Liver (tissue), 8 donors: ENCODE measurements at regions not wholly inside any gene's neighbourhood (a gene's known extent, or its start where the extent isn't known, plus 50 kb on each side); places are given as distances from the start of the nearest gene placed in this dataset.

Experiments used
- DNase-seq: peaks from one replicate; pipeline ENCODE4 v3.0.0-alpha.2; 2017; ENCODE audit warnings: low spot score
- H3K27ac ChIP-seq, 2 donors: one replicate each; pipeline ENCODE4 v1.7.0; 2013; ENCODE audit warnings: inconsistent platforms in 2 of 2, low read length in 2 of 2, control low read depth in 1 of 2, low read depth in 1 of 2, mild to moderate bottlenecking in 1 of 2
- H3K27me3 ChIP-seq, 4 donors: one replicate each; pipeline versions ENCODE4 v1.6.1 to v1.7.0; 2013; ENCODE audit warnings: low read length in 3 of 4, inconsistent platforms in 1 of 4, mild to moderate bottlenecking in 1 of 4, moderate library complexity in 1 of 4; ENCODE audit not compliant: control insufficient read depth in 4 of 4, insufficient read depth in 4 of 4
- H3K36me3 ChIP-seq, 4 donors: one replicate each; pipeline versions ENCODE4 v1.6.1 to v1.7.0; 2013; ENCODE audit warnings: low read length in 3 of 4, mild to moderate bottlenecking in 3 of 4, low read depth in 1 of 4, moderate library complexity in 1 of 4; ENCODE audit not compliant: control insufficient read depth in 4 of 4, insufficient read depth in 3 of 4
- H3K4me1 ChIP-seq, 4 donors: one replicate each; pipeline versions ENCODE4 v1.6.1 to v1.7.0; 2013; ENCODE audit warnings: low read length in 3 of 4, mild to moderate bottlenecking in 3 of 4, moderate library complexity in 1 of 4; ENCODE audit not compliant: control insufficient read depth in 4 of 4, insufficient read depth in 4 of 4
- H3K4me3 ChIP-seq, 3 donors: one replicate each; pipeline versions ENCODE4 v1.6.1 to v1.7.0; 2013; ENCODE audit warnings: low read length in 3 of 3, control low read depth in 1 of 3, low read depth in 1 of 3, mild to moderate bottlenecking in 1 of 3
- H3K9ac ChIP-seq, 2 donors: one replicate each; pipeline ENCODE4 v1.7.0; 2013; ENCODE audit warnings: low read length in 2 of 2, mild to moderate bottlenecking in 2 of 2, moderate library complexity in 2 of 2, control low read depth in 1 of 2, low read depth in 1 of 2
- H3K9me3 ChIP-seq, 4 donors: one replicate each; pipeline versions ENCODE4 v1.6.1 to v1.7.0; 2013; ENCODE audit warnings: low read length in 3 of 4; ENCODE audit not compliant: control insufficient read depth in 4 of 4
- ATF3 ChIP-seq: IDR thresholded peaks from 2 replicates; pipeline ENCODE4 v1.6.1; 2016; ENCODE audit warnings: antibody characterized with exemption
- CTCF ChIP-seq: fragments of 150-350 bp; IDR thresholded peaks from 2 replicates; pipeline ENCODE4 v1.5.1; 2017; ENCODE audit warnings: improper control_type of control experiment, low read depth, low read length; ENCODE audit not compliant: missing input control
- EGR1 ChIP-seq, 2 donors: IDR thresholded peaks; 2 replicates each; pipeline ENCODE4 v1.6.1; 2016 to 2018; ENCODE audit warnings: antibody characterized with exemption in 2 of 2, low read depth in 2 of 2
- FOXA1 ChIP-seq: IDR thresholded peaks from 2 replicates; pipeline ENCODE4 v1.6.1; 2016; ENCODE audit warnings: antibody characterized with exemption
- FOXA2 ChIP-seq: IDR thresholded peaks from 2 replicates; pipeline ENCODE4 v1.6.1; 2016; ENCODE audit warnings: antibody characterized with exemption
- GABPA ChIP-seq, 2 donors: IDR thresholded peaks in 1 of 2; conservative IDR thresholded peaks in 1 of 2; 2 replicates each; pipeline ENCODE4 v1.6.1; 2016; ENCODE audit warnings: antibody characterized with exemption in 2 of 2, mild to moderate bottlenecking in 1 of 2, moderate library complexity in 1 of 2
- HNF4A ChIP-seq, 2 donors: conservative IDR thresholded peaks; 2 replicates each; pipeline ENCODE4 v1.6.1; 2016; ENCODE audit warnings: antibody characterized with exemption in 2 of 2, mild to moderate bottlenecking in 2 of 2
- HNF4G ChIP-seq: IDR thresholded peaks from 2 replicates; pipeline ENCODE4 v1.6.1; 2016; ENCODE audit warnings: antibody characterized with exemption
- MAX ChIP-seq: IDR thresholded peaks from 2 replicates; pipeline ENCODE4 v1.6.1; 2016; ENCODE audit warnings: antibody characterized with exemption
- RXRA ChIP-seq, 2 donors: IDR thresholded peaks; 2 replicates each; pipeline ENCODE4 v1.6.1; 2017 to 2018; ENCODE audit warnings: antibody characterized with exemption in 2 of 2, mild to moderate bottlenecking in 1 of 2
- SP1 ChIP-seq: IDR thresholded peaks from 2 replicates; pipeline ENCODE4 v1.6.1; 2018; ENCODE audit warnings: antibody characterized with exemption, mild to moderate bottlenecking
- YY1 ChIP-seq: IDR thresholded peaks from 2 replicates; pipeline ENCODE4 v1.6.1; 2016; ENCODE audit warnings: antibody characterized with exemption, mild to moderate bottlenecking
- ZBTB33 ChIP-seq: IDR thresholded peaks from 2 replicates; pipeline ENCODE4 v1.6.1; 2016; ENCODE audit warnings: antibody characterized with exemption
- WGBS: extraction: QIAGEN DNeasy Blood & Tissue Kit; methylation state at CpG from one replicate; pipeline ENCODE4 v1.1.7; 2013; 5-methylcytosine and 5-hydroxymethylcytosine counted together
- donor health status: healthy.
- donor health status: healthy.
- donor health status: healthy.
- donor health status: healthy.
- donor health status: healthy.

GRCh38 chr14:25464772-25465171, 414.8 kb upstream of the STXBP6 start:
- peaks cover 2 to 12% (median 5%) of the 10 kb centered on the region in 4 donors for H3K4me1 ChIP-seq
- H3K9me3 ChIP-seq: peaks cover 0 to 1% (median 0%) of the 10 kb centered on the region in 4 donors
- H3K27me3 ChIP-seq: no peaks in the 10 kb centered on the region
- H3K36me3 ChIP-seq: no peaks in the 10 kb centered on the region
- no peak for DNase-seq
- no peak overlapping the region for H3K9ac ChIP-seq
- no peak for TF ChIP-seq EGR1 (IDR thresholded peaks at IDR 0.05; ENCODE audit: low read depth in 2 of 2)
- no peak for TF ChIP-seq FOXA1
- TF ChIP-seq FOXA2: peak; percentile 43
- peak; percentile 49 to 79 for TF ChIP-seq HNF4A (conservative IDR thresholded peaks at IDR 0.05)
- TF ChIP-seq RXRA (IDR thresholded peaks at IDR 0.05): peak; percentile 57 to 64
- no peak for TF ChIP-seq ATF3
- peak; percentile 35 for TF ChIP-seq SP1
- H3K4me3 ChIP-seq: no peak overlapping the region
- no peak overlapping the region for H3K27ac ChIP-seq

- H3K27ac ChIP-seq: no peak overlapping the region
- H3K36me3 ChIP-seq: no peaks in the 10 kb centered on the region
- no peak overlapping the region for H3K4me3 ChIP-seq
- H3K27me3 ChIP-seq: no peaks in the 10 kb centered on the region
- no peak for DNase-seq
- H3K9me3 ChIP-seq: peaks cover 0 to 1% (median 0%) of the 10 kb centered on the region in 4 donors
- peak; percentile 66 to 85 for TF ChIP-seq RXRA (IDR thresholded peaks at IDR 0.05)
- TF ChIP-seq SP1: peak; percentile 36
- TF ChIP-seq YY1: no peak
- no peak for TF ChIP-seq EGR1 (IDR thresholded peaks at IDR 0.05; ENCODE audit: low read depth in 2 of 2)
- TF ChIP-seq HNF4A (conservative IDR thresholded peaks at IDR 0.05): peak; percentile 22 to 30
- no peak for TF ChIP-seq FOXA2
- no peak for TF ChIP-seq ATF3
- no peak for TF ChIP-seq ZBTB33
- TF ChIP-seq MAX: no peak
- TF ChIP-seq CTCF: no peak
- H3K9ac ChIP-seq: no peak overlapping the region
- H3K4me1 ChIP-seq: peaks cover 2 to 12% (median 5%) of the 10 kb centered on the region in 4 donors
Observed at GRCh38 chr14:25464078-25464477, 414.1 kb upstream of the STXBP6 start.

GRCh38 chr14:25463480-25463879, 413.5 kb upstream of the STXBP6 start:
- WGBS: 86% methylated on average over 1 of the region's 1 CpG
- DNase-seq: no peak
- H3K27me3 ChIP-seq: no peaks in the 10 kb centered on the region
- no peaks in the 10 kb centered on the region for H3K36me3 ChIP-seq
- TF ChIP-seq FOXA2 (no peak), CTCF (no peak), HNF4G (no peak), GABPA (IDR thresholded peaks at IDR 0.05 in 1 of 2, conservative IDR thresholded peaks at IDR 0.05 in 1 of 2) (no peak), ATF3 (no peak)
- H3K9me3 ChIP-seq: peaks cover 0 to 1% (median 0%) of the 10 kb centered on the region in 4 donors
- H3K4me1 ChIP-seq: peaks cover 2 to 12% (median 5%) of the 10 kb centered on the region in 4 donors
- no peak overlapping the region for H3K27ac ChIP-seq
- no peak overlapping the region for H3K4me3 ChIP-seq
- no peak overlapping the region for H3K9ac ChIP-seq
